D721Med (cell line): ENCODE measurements at regions not wholly inside any gene's neighbourhood (a gene's known extent, or its start where the extent isn't known, plus 50 kb on each side); places are given as distances from the start of the nearest gene placed in this dataset.
A peak's percentile ranks its signal among the peaks of the same experiment; 100 is the strongest.

Experiments used
- DNase-seq: peaks from one replicate; pipeline ENCODE4 v3.0.0; 2011; ENCODE audit warnings: low spot score; ENCODE audit not compliant: insufficient read length
- FAIRE-seq: peaks from 2 replicates; lab custom pipeline; 2011; peaks lifted over from hg19 to GRCh38; lab: Jason Lieb, UNC
- TF ChIP-seq, protein P1 (sequence below): IDR thresholded peaks from 2 replicates; pipeline ENCODE4 v1.5.1; 2012; ENCODE audit warnings: mild to moderate bottlenecking, control low read depth; ENCODE audit not compliant: insufficient read depth; ENCODE audit errors: missing control alignments

DNA sequence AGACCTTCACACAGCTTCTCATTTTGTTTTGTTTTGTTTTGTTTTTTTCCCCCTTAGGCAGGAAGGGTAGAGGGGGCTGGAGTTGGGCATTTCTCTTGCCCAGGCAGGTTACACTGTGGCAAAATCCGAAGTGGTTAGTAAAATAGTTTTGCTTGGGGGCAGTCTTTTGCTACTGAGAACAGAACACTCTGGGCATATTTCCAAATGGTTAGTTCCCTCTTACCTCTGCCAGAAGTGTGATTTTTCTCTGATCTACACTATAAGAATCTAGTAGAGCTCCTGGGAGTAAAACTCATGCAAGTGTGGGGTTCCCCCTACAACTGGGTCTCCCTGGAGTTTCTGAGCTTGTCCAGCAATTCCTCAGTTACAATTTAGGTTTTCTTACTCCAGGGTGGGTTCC is 61.7 kb downstream of the NPS start:
- TF ChIP-seq, protein P1, sequence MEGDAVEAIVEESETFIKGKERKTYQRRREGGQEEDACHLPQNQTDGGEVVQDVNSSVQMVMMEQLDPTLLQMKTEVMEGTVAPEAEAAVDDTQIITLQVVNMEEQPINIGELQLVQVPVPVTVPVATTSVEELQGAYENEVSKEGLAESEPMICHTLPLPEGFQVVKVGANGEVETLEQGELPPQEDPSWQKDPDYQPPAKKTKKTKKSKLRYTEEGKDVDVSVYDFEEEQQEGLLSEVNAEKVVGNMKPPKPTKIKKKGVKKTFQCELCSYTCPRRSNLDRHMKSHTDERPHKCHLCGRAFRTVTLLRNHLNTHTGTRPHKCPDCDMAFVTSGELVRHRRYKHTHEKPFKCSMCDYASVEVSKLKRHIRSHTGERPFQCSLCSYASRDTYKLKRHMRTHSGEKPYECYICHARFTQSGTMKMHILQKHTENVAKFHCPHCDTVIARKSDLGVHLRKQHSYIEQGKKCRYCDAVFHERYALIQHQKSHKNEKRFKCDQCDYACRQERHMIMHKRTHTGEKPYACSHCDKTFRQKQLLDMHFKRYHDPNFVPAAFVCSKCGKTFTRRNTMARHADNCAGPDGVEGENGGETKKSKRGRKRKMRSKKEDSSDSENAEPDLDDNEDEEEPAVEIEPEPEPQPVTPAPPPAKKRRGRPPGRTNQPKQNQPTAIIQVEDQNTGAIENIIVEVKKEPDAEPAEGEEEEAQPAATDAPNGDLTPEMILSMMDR, result no peak
- DNase-seq (no peak), FAIRE-seq (no peak)

DNA sequence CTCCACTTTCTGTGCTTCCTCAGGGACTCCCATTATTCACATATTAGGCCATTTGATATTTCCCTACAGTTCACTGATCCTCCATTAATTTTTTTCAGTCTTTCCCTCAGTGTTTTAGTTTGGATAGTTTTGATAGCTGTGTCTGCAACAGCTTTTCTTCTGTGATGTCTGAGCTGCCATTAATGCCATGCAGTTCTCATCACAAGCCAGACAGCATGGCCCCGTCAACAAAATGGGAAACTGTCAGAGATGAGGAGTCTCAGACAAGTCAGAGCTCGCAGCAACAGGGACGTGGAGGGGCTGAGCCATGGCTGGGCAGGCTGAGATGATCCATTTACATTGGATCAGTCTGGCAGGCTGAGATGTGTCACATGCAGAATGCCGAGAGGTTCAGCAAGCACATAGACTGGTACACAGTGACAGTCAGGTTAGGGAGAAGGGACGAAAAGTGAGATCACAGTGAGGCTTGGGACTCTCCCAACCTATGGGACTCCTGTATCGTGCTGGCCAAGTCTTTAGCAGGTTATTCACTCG is 65.4 kb downstream of the NPS start:
- no peak for DNase-seq
- TF ChIP-seq, protein P1, result no peak
- no peak for FAIRE-seq

GRCh38 chr10:127618797-127619196 is 69.7 kb downstream of the NPS start:
- FAIRE-seq, result no peak
- TF ChIP-seq, protein P1, result no peak
- no peak for DNase-seq

- DNase-seq (no peak), FAIRE-seq (no peak)
- TF ChIP-seq, protein P1, result no peak
Measured at GRCh38 chr10:127619546-127620325, 70.6 kb downstream of the NPS start.

GRCh38 chr10:127635882-127636281 is 86.8 kb downstream of the NPS start:
- DNase-seq, result no peak
- no peak for FAIRE-seq
- TF ChIP-seq, protein P1, result no peak

GRCh38 chr10:127648885-127649284 is 88.1 kb upstream of the FOXI2 start:
- FAIRE-seq (no peak), DNase-seq (no peak)
- TF ChIP-seq, protein P1, result no peak

DNA sequence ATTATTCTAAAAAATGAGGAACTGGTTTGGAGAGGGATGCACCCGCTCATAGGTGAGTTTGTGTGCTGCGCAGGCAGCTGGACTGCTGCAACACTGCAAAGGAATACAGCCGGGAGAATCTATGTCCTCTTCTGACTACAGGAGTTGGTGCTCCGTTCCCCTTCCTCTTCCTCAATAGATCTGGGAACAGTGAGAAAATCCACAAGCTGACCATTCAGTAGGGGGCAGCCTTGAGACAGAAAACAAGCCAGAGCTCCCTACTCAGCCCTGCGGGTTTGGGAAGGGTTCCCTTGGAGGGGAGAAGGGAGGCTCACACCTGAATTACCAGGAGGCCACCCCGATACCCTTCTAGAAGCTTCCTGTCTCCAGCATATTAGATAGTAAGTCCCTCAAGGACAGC is 87.3 kb upstream of the FOXI2 start:
- no peak for DNase-seq
- no peak for FAIRE-seq
- TF ChIP-seq, protein P1, result peak; percentile 53
